Stomach smooth muscle (tissue), 2 donors: ENCODE measurements at regions not wholly inside any gene's neighbourhood (a gene's known extent, or its start where the extent isn't known, plus 50 kb on each side); places are given as distances from the start of the nearest gene placed in this dataset.

Experiments used
- H3K27ac ChIP-seq: one replicate; pipeline ENCODE4 v1.7.0; 2013; ENCODE audit warnings: mild to moderate bottlenecking, low read length, inconsistent platforms
- H3K27me3 ChIP-seq, 2 donors: one replicate each; pipeline ENCODE4 v1.7.0; 2013; ENCODE audit warnings: low read length in 2 of 2; ENCODE audit not compliant: insufficient read depth in 2 of 2, control insufficient read depth in 1 of 2
- H3K36me3 ChIP-seq, 2 donors: one replicate each; pipeline ENCODE4 v1.7.0; 2013; ENCODE audit warnings: low read length in 2 of 2; ENCODE audit not compliant: control insufficient read depth in 2 of 2, insufficient read depth in 2 of 2
- H3K4me1 ChIP-seq: one replicate; pipeline ENCODE4 v1.7.0; 2013; ENCODE audit warnings: low read length; ENCODE audit not compliant: control insufficient read depth, insufficient read depth
- H3K4me3 ChIP-seq, 2 donors: one replicate each; pipeline ENCODE4 v1.7.0; 2013; ENCODE audit warnings: low read length in 2 of 2
- H3K9ac ChIP-seq, 2 donors: one replicate each; pipeline ENCODE4 v1.7.0; 2013; ENCODE audit warnings: low read length in 2 of 2, mild to moderate bottlenecking in 1 of 2
- H3K9me3 ChIP-seq, 2 donors: one replicate each; pipeline ENCODE4 v1.7.0; 2013; ENCODE audit warnings: low read length in 2 of 2; ENCODE audit not compliant: control insufficient read depth in 2 of 2
- donor health status: healthy.
- donor health status: Pancreatic carcinoma.

DNA sequence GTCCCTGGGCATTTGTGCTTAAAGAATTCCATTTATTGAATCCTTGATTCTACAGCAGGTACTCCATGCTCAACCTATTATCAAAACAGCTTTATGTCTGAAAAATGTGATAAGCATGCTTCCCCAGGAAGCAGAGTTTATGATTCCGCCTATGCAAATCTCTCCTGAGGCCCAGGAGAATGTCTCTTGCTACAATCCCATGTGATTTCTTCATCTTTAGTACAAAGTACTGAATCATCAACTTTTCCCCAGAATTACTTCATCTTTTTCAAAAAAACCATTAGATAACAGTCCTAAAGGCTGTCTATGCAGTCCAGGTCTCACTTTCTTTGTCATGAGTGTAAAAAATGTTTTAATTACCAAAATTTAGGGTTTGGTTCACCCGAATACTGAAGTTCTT lies 130.2 kb upstream of the ADAMTSL1 start:
- Histone ChIP-seq H3K9ac (no peak overlapping the region), H3K9me3 (no peaks in the 10 kb centered on the region), H3K36me3 (no peaks in the 10 kb centered on the region), H3K4me3 (no peak overlapping the region), H3K27ac (no peak overlapping the region), H3K27me3 (no peaks in the 10 kb centered on the region), H3K4me1 (peaks cover 6% of the 10 kb centered on the region)

DNA sequence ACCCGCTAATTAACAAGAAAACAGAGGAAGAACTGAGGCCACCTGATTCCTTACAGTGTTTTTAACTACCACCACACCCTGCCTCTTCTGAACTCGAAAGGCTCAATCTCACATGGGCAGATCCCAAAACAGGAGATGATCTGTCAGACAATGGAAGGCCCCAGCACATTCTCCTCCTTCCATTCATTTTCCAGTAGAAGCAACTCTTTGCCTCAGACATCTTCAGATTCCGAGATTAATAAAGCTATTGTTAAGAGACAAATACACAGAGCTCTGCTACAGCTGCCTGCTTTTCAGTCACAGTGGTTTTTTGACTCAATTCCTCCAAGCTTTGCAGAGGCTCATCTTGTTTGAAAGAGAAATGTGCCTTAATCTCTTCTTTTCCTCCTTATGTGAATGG lies 127.2 kb upstream of the ADAMTSL1 start:
- H3K36me3 ChIP-seq, result no peaks in the 10 kb centered on the region
- no peak overlapping the region for H3K4me3 ChIP-seq
- H3K9me3 ChIP-seq, result no peaks in the 10 kb centered on the region
- no peak overlapping the region for H3K27ac ChIP-seq
- H3K27me3 ChIP-seq, result no peaks in the 10 kb centered on the region
- H3K9ac ChIP-seq, result no peak overlapping the region
- peaks cover 6% of the 10 kb centered on the region for H3K4me1 ChIP-seq

DNA sequence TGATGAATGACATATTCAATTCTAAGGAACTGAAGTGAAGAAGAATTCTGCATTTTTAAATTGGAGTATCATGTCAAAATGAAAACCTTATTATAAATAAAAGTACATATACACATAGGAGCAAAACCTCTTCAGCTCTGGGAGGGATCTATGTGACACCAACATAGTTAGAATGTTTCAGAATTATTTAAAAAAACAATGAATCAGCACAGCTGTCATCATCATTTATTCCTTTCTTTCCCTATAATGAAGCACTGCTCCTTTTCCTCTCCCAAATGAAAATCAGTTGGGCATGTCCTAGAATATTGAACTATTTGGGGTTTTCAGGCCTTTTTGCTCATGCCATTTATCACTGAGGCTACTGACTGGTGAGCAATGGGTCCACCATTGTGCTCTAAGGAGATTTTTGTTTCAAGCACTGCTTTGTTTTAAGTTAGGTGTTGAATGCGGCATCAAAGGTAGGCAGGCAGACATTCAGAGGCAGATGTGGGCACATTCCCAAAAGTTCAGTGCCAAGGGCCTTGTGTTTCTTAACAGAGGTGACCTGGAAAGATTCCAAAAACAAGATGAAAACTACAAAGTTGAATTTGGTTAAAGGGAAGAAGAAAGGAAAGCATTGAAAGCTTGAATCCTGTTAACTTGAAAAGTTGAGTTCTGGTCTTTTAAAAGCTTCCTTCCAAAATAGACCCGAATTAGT lies 126.4 kb upstream of the ADAMTSL1 start:
- Histone ChIP-seq H3K4me1 (peaks cover 6% of the 10 kb centered on the region), H3K4me3 (no peak overlapping the region), H3K36me3 (no peaks in the 10 kb centered on the region), H3K27me3 (no peaks in the 10 kb centered on the region), H3K9me3 (no peaks in the 10 kb centered on the region), H3K9ac (no peak overlapping the region), H3K27ac (peak overlapping the region; percentile 18)

DNA sequence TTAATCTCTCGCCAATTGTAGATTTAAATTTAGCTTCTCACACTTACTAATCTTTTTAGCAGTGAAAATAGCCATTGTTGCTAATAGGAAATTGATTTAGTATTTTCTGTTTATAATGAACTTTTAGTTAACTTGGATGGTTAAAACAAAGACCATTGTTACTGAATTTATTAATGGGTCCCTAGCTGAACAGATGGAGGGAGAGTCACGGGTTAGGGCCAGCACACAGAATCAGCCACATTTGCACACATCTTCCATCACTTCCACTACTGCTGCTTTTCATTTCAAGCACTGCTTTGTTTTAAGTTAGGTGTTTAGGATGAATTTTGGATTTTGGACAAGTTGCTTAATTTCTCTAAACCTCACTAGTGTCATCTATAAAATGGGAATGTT lies 125.9 kb upstream of the ADAMTSL1 start:
- Histone ChIP-seq H3K27ac (no peak overlapping the region), H3K27me3 (no peaks in the 10 kb centered on the region), H3K9me3 (no peaks in the 10 kb centered on the region), H3K4me1 (peaks cover 6% of the 10 kb centered on the region), H3K36me3 (no peaks in the 10 kb centered on the region), H3K9ac (no peak overlapping the region), H3K4me3 (no peak overlapping the region)

DNA sequence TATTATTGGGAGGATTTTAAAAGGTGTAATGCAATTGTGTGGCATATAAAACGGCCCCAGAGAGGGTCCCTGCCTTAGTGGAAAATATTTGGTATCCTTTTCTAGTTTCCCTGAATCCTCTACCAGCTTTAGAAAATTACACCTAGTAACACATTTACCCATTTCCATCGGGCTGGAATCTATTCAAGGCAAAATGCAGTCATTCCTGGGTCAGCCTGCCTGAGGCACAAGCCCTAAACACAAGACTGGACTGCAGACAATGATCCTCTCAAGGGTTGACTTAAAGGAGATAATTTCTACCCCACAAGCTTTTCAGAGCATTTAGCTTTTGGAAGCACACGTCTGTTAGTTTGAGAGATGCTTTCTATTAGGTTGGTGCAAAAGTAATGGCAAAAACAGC lies 124.4 kb upstream of the ADAMTSL1 start:
- H3K9ac ChIP-seq, result no peak overlapping the region
- no peaks in the 10 kb centered on the region for H3K27me3 ChIP-seq
- no peak overlapping the region for H3K27ac ChIP-seq
- no peak overlapping the region for H3K4me3 ChIP-seq
- no peaks in the 10 kb centered on the region for H3K9me3 ChIP-seq
- no peaks in the 10 kb centered on the region for H3K36me3 ChIP-seq
- peaks cover 6% of the 10 kb centered on the region for H3K4me1 ChIP-seq

DNA sequence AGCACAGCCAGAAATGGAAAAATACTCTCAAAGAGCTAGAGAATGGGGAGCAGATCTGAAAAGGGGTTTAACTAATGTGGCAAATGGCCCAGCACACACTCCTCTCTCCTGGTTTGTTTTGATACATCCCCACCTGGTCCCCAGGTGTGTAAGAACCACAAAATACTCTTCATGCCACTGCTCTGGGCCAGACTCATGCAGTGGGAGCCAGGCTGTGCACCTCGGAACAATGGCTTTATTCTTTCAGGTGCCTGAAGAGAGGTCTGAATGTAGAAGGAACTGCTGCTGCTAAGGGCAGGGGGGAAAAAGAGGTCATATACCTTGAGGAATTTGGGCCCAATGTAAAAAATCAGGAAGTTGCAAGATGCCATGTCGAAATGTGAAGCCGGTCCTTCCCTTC lies 123.9 kb upstream of the ADAMTSL1 start:
- Histone ChIP-seq H3K36me3 (no peaks in the 10 kb centered on the region), H3K4me3 (no peak overlapping the region), H3K9me3 (no peaks in the 10 kb centered on the region), H3K27me3 (no peaks in the 10 kb centered on the region), H3K9ac (no peak overlapping the region), H3K27ac (no peak overlapping the region), H3K4me1 (peaks cover 6% of the 10 kb centered on the region)

DNA sequence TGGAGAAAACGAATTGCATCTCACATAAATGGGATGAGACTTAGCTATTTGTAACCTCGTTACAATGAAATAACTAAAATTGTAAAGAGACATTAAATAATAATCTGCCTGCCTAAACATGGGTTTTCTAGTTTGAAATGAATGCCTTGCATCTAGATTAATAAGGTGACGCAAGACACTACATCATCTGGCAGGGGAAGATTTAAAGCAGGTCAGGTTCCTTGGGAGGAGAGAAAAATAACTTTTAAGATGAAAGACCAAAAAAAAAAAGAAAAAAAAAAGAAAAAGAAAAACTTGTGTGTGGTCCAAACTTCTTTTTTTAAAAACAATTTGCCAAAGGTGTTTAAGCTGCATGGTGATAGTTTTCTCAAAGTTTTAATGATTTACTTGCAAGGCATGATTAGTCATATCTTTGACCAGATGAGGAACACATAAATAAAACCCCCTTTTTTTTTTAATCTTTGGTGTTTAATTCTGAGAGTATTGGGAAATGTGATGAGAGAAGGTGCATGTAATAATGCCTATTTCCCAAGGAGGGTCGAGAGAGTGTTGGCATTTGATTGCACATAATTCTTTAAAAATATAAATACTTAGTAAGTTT lies 122.9 kb upstream of the ADAMTSL1 start:
- H3K9ac ChIP-seq, result no peak overlapping the region
- no peak overlapping the region for H3K27ac ChIP-seq
- no peaks in the 10 kb centered on the region for H3K27me3 ChIP-seq
- no peak overlapping the region for H3K4me3 ChIP-seq
- peaks cover 6% of the 10 kb centered on the region for H3K4me1 ChIP-seq
- no peaks in the 10 kb centered on the region for H3K9me3 ChIP-seq
- no peaks in the 10 kb centered on the region for H3K36me3 ChIP-seq

DNA sequence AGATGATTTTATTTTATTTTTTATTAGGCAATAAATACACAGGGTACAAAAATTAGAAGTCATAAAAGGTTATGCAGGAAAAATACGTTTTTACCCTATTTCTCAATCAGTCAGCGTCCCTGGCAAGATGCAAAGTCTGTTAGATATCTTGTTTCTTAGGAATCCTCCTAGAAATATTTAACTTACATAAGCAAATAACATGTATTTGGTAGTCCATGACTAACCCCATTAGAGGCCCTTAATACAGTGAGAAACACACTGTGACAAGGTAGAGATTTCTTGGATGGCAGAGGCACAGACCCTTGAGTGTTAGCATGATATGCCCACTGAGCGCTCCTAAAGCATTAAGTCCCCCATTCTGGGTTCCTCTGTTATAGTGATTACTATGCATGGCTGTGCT lies 121.2 kb upstream of the ADAMTSL1 start:
- no peaks in the 10 kb centered on the region for H3K9me3 ChIP-seq
- H3K27ac ChIP-seq, result no peak overlapping the region
- no peak overlapping the region for H3K4me3 ChIP-seq
- no peak overlapping the region for H3K9ac ChIP-seq
- H3K4me1 ChIP-seq, result no peaks in the 10 kb centered on the region
- no peaks in the 10 kb centered on the region for H3K36me3 ChIP-seq
- H3K27me3 ChIP-seq, result no peaks in the 10 kb centered on the region

DNA sequence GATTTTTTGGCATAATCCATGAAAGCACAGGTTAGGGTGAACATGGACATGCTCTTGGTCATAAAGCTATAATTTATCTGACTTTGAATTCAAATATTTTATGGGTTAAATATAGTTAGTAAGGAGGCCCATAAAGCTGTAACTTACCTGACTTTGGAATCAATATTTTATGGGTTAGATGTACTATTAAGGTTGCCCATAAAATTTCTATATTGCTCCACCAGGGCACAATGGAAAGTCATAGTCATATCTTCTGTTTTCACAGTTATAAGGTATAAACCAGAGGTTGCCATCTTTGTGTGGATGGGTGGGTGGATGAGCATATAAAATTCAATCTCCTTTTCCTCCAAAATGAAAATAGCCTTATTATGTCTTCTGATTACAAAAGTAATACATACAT lies 120.5 kb upstream of the ADAMTSL1 start:
- Histone ChIP-seq H3K27ac (no peak overlapping the region), H3K4me3 (no peak overlapping the region), H3K36me3 (no peaks in the 10 kb centered on the region), H3K4me1 (no peaks in the 10 kb centered on the region), H3K9ac (no peak overlapping the region), H3K9me3 (no peaks in the 10 kb centered on the region), H3K27me3 (no peaks in the 10 kb centered on the region)

DNA sequence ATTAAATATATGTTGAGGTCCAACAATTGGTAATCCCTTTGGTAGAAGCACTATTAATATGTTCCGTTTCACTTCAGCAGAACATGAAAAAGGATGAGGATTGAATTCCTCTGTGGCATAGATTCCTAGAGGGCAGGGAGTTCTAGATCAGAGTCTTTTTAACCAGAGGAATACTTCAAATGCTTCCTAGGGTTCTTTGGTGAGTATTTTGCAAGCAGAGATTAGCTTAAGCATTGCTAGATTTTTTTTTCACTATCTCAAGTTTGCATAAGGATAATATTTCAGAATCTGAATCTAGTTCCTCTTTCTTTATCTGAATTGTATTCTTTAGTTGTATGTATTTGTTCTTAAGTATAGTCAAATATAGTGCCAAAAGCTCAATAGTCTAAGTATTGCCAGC lies 116.6 kb upstream of the ADAMTSL1 start:
- Histone ChIP-seq H3K4me1 (no peaks in the 10 kb centered on the region), H3K36me3 (no peaks in the 10 kb centered on the region), H3K9ac (no peak overlapping the region), H3K4me3 (no peak overlapping the region), H3K27ac (no peak overlapping the region), H3K9me3 (no peaks in the 10 kb centered on the region), H3K27me3 (no peaks in the 10 kb centered on the region)

DNA sequence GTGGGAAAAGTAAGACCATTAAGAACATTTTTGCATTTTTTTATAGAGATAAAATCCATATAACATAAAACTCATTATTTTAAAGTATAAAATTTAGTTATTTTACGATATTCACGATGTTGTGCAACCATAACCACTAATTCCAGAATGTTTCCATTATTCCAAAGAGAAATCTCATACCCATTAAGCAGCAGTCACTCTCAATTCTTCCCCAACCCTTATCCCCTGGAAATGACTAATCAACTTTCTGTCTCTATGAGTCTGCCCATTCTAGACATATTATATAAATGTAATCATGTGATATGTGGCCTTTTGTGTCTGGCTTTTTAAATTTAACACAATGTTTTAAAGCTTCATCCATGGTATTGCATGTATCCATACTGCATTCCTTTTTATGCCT lies 115.6 kb upstream of the ADAMTSL1 start:
- Histone ChIP-seq H3K27ac (no peak overlapping the region), H3K4me3 (no peak overlapping the region), H3K27me3 (no peaks in the 10 kb centered on the region), H3K4me1 (peaks cover 5% of the 10 kb centered on the region), H3K36me3 (no peaks in the 10 kb centered on the region), H3K9me3 (no peaks in the 10 kb centered on the region), H3K9ac (no peak overlapping the region)
